Lower lobe of right lung (tissue), 2 donors: ENCODE measurements at regions not wholly inside any gene's neighbourhood (a gene's known extent, or its start where the extent isn't known, plus 50 kb on each side); places are given as distances from the start of the nearest gene placed in this dataset.

Experiments used
- ATAC-seq, 2 donors: fragments of 200-7000 bp; cut with Tn5 transposase; one replicate each; pipeline ENCODE4 v1.9.1; 2020 to 2022; ENCODE audit warnings: mild to moderate bottlenecking in 2 of 2, moderate library complexity in 2 of 2
- DNase-seq: peaks from one replicate; pipeline ENCODE4 v3.0.0-alpha.2; 2020
- H3K27ac ChIP-seq: fragments of 200-600 bp; one replicate; pipeline ENCODE4 v1.8.0; 2022
- H3K27me3 ChIP-seq: fragments of 200-600 bp; one replicate; pipeline ENCODE4 v1.8.0; 2022; ENCODE audit warnings: low read depth
- H3K36me3 ChIP-seq: fragments of 200-600 bp; one replicate; pipeline ENCODE4 v1.8.0; 2022; ENCODE audit warnings: mild to moderate bottlenecking
- H3K4me1 ChIP-seq: fragments of 200-600 bp; one replicate; pipeline ENCODE4 v1.8.0; 2022
- H3K4me3 ChIP-seq: fragments of 200-600 bp; one replicate; pipeline ENCODE4 v1.8.0; 2022; ENCODE audit warnings: mild to moderate bottlenecking
- H3K9me3 ChIP-seq: fragments of 200-600 bp; one replicate; pipeline ENCODE4 v1.8.0; 2022
- CTCF ChIP-seq: fragments of 200-600 bp; IDR thresholded peaks from one replicate; pipeline ENCODE4 v1.8.0; 2022; ENCODE audit warnings: antibody characterized with exemption, mild to moderate bottlenecking
- intact Hi-C: fragments of 100-400 bp; cut with DNase I; formaldehyde crosslinking; loops from one replicate; pipeline ENCODE4 v1.11.0; 2022
- donor health status: DM: no; HTN: yes; CAD: no; lungs with severe emphysema.

- Histone ChIP-seq H3K4me1 (peaks cover 16% of the 10 kb centered on the region), H3K27ac (no peak overlapping the region)
- no peak for DNase-seq
Measured at GRCh38 chr10:52650873-52651272, 121.7 kb downstream of the MBL2 start.

GRCh38 chr10:52651293-52651692 is 121.3 kb downstream of the MBL2 start:
- intact Hi-C loops = no loop called here
- Histone ChIP-seq H3K4me3 (no peak overlapping the region), H3K4me1 (peaks cover 16% of the 10 kb centered on the region), H3K9me3 (no peaks in the 10 kb centered on the region), H3K36me3 (no peaks in the 10 kb centered on the region), H3K27me3 (no peaks in the 10 kb centered on the region), H3K27ac (no peak overlapping the region)
- ATAC-seq (no peak), DNase-seq (no peak)
- no peak for TF ChIP-seq CTCF

More at GRCh38 chr10:52650873-52651272, 121.7 kb downstream of the MBL2 start:
- Histone ChIP-seq H3K9me3 (no peaks in the 10 kb centered on the region), H3K4me3 (no peak overlapping the region), H3K36me3 (no peaks in the 10 kb centered on the region), H3K27me3 (no peaks in the 10 kb centered on the region)
- TF ChIP-seq CTCF = no peak
- intact Hi-C loops = no loop called here
- no peak for ATAC-seq

- Histone ChIP-seq H3K27ac (no peak overlapping the region), H3K9me3 (no peaks in the 10 kb centered on the region), H3K4me1 (peaks cover 16% of the 10 kb centered on the region), H3K27me3 (no peaks in the 10 kb centered on the region), H3K4me3 (no peak overlapping the region), H3K36me3 (no peaks in the 10 kb centered on the region)
- no peak for DNase-seq
- intact Hi-C loops = no loop called here
- ATAC-seq = peak in 1 of 2 donors; percentile 54
- TF ChIP-seq CTCF = no peak
Measured at GRCh38 chr10:52652431-52653262, 119.9 kb downstream of the MBL2 start.

- DNase-seq (no peak), ATAC-seq (peak in 1 of 2 donors; percentile 51)
- intact Hi-C loops = no loop called here
- Histone ChIP-seq H3K27me3 (no peaks in the 10 kb centered on the region), H3K36me3 (no peaks in the 10 kb centered on the region), H3K9me3 (no peaks in the 10 kb centered on the region), H3K27ac (no peak overlapping the region), H3K4me3 (no peak overlapping the region), H3K4me1 (peaks cover 16% of the 10 kb centered on the region)
- TF ChIP-seq CTCF = no peak
Measured at GRCh38 chr10:52653263-52653909, 119.2 kb downstream of the MBL2 start.

GRCh38 chr10:52654201-52654600 is 118.4 kb downstream of the MBL2 start:
- Histone ChIP-seq H3K36me3 (no peaks in the 10 kb centered on the region), H3K4me3 (no peak overlapping the region), H3K4me1 (peaks cover 16% of the 10 kb centered on the region), H3K27me3 (no peaks in the 10 kb centered on the region), H3K9me3 (no peaks in the 10 kb centered on the region), H3K27ac (no peak overlapping the region)
- intact Hi-C loops = no loop called here
- TF ChIP-seq CTCF = no peak
- ATAC-seq (no peak), DNase-seq (no peak)
